GF-D8 (cell line): ENCODE measurements at regions not wholly inside any gene's neighbourhood (a gene's known extent, or its start where the extent isn't known, plus 50 kb on each side); places are given as distances from the start of the nearest gene placed in this dataset.

Experiments
- DNase-seq: peaks from one replicate; lab custom pipeline; 2025; lab: John Stamatoyannopoulos, UW

DNA sequence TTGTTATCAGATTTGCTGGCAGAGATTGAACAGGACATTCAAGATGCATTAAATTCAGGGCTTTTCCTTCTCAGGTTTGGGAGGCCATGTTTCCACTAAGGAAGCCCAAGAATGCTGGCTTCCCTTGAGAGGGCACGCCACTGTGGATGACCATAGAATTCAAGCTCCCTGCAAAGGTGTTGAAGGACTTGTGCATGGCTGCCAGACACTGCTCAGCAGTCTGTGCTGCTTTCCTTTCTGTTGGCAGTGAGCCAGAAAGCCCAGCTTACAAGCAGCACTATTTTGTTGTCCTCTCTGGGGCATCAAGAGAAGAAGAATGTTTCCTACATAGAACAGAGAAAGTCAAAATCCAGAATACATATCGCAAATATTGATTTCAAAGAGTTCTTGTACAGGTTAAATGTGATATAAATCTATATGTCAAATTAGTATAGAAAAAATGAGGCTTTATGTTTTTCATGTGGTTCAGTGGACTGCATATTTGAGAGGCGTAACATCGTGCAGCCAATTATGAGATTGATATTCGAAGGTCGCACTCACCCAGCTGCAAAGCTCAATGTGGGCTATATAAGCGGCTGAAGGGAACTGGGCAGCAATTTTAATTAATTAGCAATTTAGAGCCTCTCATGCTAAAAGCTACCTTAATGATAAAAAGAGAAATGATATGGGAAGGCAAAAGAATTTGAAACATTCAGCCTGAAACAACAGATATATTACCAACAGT is 103.1 kb upstream of the ISL1 start:
- no peak for DNase-seq

DNA sequence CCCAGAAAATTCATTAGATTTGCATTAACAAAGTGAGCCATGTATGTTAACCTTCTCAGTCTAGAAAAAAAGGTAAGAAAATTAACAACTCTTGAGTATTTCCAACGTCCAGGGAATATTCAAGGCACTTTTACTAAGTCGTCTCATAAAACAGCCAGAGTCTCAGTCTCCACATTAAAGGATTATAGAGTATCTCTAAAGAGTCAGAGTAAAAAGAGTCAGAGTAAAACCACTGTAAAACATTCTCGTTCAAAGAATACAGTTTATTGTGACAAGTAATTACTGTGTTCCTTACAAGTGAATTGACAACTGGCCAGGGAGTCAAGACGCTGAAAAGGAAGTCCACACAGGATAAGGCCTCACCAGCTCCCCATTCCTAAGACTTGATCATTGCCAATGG is 97.2 kb upstream of the ISL1 start:
- no peak for DNase-seq

DNA sequence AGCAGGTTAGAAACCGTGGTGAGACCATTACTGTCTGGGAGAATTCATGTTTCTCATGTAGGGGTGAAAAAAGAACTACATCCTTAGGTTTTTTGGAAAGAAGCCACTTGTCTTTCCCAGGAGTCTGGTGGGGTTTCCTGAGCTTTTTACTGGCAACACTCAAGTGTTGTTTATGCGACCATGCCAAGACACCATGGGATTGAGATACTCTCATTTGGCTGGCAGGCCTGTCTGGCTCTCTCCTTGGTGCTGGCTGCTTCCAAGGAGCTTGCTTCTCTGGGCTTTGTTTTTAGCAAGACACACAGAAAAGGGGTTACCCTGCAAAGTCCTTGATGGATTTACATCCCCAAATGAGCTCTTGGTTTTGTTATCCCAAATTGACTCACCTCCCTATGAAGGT is 80.9 kb upstream of the ISL1 start:
- DNase-seq = no peak

DNA sequence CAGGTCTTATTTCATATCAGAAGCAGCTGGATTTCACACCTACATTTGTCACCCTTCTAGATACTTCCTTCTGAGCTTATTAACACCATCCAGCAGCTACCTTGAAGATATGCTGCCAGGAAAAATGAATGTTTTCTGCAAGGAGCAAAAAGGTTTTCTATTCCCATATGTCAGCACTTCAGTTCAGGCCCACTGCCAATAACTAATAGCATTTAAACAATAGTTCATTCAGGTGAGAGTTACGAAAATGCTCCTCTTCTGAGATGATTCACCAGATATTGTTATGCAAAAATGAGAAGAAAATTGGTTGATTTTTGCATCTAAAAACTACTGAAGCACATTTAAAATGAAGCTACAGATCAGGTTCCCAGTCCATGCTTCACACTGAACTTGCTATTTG is 56.4 kb upstream of the ISL1 start:
- DNase-seq = no peak
